Stimulated activated CD8-positive, alpha-beta memory T cell treated with anti-CD3 and anti-CD28 coated beads, Interleukin-12 subunit alpha, Interleukin-12 subunit beta, amount 100 ng/mL, for 4 hours (primary cell): ENCODE measurements at regions not wholly inside any gene's neighbourhood (a gene's known extent, or its start where the extent isn't known, plus 50 kb on each side); places are given as distances from the start of the nearest gene placed in this dataset.

Source experiments
- DNase-seq: peaks from one replicate; pipeline ENCODE4 v3.0.0-alpha.2; 2020; ENCODE audit warnings: low read depth

DNA sequence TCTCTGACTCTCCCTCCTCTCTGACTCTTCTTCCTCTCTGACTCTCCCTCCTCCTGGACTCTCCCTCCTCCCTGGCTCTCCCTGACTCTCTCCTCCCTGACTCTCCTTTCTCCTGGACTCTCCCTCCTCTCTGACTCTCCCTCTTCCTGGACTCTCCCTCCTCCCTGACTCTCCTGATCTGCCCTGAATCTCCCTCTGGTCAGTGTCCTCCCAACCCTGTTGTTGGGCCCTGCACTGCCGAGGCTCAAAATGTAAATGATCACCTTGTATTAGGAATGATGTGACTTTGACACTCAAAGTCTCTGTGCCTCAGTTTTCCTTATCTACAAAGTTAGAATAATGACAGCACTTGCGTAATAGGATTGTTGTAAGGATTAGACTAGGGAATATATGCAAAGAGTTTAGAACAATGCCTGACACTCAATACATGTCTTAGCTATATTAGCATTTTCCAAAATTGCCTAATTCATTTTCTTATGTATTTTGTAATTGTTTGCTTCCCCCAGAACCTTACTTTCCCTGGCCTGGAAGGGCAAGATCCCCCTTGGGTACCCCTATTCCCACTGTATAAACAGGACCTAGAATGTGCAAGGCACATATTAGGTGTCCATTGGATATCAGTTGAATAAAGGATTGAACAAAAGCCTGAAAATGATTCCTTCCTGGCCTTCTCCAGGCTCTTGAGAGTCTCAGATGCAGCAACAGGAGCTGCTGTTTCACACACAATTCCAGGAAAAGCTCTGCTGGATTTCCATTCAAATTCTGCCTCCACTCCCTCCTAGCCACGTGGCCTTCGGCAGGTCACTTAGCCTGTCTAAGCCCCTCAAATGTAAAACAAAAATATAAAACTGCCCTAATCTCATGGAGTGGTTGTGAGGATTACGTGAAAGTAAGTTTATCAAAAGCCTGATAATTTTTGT lies 170.1 kb downstream of the INHBB start:
- no peak for DNase-seq

DNA sequence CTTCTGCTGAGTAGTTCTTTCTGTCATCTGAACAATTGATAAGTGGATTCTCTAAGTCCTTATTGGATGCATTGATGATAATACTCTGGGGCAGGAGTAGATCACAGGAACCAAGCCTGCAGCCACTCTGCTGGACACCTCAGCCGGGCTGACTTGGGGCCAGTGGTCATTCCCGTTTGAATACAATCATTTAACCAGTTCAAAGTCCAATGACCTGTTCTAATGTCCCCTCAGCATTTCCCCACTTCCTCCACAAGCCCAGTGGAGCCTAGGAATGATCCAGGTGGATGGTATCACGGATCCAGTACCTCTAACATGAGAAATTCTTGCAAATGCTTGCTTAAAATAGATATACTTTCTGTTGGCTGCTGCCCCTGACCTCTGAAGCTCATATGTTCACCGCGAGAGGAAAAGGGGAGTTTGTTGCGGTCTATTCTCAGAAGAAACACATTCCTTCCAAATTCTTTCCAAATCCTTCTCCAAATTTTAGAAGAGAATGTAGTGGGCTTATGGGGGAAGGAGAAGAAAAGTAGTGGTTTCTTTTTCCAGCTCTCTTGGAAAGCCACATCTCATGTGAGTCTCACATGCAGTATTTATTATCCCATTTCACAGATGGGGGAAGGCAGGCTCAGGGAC lies 170.9 kb downstream of the INHBB start:
- no peak for DNase-seq

DNA sequence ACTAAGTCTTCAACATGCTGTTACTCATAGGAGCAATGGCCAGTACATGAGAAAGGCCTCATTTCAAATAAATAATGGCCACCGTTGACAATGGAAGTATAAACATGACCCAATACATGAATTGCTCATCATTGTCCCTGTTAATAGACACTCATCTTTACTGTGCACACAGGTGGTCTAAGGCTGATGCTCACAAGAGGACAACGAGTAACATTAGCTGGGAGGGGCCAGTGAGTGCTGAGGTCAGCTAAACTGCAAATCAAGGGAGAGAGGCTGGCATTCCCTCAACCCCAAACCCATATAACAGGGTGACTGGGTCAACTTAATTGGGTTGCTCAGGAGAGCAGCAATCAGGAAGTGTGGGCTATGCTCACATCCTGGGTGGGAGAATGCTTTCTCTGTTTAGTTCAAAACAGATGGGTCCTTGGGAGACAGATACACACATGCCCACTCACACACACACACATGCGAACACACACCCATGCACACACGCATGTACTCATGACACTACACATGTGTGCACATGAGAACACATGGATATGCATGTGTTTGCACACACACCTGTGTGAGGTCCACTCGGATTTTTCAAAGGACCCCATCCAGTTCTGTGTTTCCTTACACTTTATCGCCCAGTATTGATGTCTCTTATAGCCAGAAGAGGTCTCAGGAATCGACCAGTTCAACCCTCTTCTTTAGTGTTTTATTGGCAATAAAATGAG lies 172.0 kb downstream of the INHBB start:
- no peak for DNase-seq

DNA sequence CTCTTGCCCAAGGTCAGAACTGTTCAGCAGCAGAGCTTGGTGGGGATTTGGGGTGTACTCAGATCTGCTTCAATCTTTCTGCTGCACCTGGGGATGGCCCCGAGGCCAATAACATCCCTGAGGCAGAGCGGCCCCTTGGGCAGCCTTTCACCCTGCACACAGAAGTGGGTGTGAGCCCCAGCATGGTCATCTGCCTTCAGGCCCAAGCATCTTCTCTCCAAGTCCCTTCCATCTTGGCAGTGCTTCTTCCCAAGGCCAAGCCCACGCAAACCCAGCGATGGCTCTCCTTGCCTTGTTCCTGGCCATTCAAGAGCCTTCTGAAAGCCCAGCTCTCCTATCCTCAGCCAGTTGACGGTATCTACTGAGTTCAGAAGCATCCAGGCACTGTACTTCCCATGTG lies 172.9 kb downstream of the INHBB start:
- no peak for DNase-seq

DNA sequence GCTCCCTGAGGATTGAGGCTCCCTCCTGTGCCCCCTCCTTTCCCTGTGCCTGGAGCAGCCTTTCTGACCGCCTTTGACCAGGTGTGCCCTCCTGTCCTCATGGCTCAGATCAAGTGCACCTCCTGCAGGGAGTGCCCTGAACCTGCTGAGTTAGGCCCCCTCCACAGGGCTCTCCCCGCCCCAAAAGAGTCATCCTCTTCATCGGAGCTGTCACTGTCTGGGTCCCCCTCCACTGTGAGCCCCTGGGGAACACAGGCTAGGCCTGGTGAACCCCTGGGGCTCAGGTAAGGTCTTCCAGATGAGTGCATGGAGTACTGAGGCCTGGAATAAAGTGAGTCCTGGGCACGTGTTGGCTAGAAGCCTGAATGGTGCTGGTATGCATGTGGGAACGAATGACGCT lies 173.5 kb downstream of the INHBB start:
- no peak for DNase-seq

DNA sequence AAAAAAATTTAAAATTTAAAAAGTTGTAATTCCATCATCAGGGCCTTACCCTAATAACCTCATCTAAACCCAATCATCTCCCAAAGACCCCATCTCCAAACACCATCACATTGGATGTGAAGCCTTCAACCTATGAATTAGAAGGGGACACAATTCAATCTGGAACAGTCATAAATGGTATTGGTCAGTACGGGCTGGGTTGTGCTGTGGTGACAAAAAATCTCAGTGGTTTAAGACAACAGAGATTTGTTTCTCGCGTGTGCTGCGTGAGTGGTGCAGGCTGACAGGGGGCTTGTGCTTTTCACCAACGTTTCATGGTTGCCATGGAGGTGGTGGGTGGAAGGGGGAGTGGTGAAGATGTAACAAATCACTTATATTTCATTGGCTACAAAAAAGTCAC lies 174.5 kb downstream of the INHBB start:
- DNase-seq: no peak

DNA sequence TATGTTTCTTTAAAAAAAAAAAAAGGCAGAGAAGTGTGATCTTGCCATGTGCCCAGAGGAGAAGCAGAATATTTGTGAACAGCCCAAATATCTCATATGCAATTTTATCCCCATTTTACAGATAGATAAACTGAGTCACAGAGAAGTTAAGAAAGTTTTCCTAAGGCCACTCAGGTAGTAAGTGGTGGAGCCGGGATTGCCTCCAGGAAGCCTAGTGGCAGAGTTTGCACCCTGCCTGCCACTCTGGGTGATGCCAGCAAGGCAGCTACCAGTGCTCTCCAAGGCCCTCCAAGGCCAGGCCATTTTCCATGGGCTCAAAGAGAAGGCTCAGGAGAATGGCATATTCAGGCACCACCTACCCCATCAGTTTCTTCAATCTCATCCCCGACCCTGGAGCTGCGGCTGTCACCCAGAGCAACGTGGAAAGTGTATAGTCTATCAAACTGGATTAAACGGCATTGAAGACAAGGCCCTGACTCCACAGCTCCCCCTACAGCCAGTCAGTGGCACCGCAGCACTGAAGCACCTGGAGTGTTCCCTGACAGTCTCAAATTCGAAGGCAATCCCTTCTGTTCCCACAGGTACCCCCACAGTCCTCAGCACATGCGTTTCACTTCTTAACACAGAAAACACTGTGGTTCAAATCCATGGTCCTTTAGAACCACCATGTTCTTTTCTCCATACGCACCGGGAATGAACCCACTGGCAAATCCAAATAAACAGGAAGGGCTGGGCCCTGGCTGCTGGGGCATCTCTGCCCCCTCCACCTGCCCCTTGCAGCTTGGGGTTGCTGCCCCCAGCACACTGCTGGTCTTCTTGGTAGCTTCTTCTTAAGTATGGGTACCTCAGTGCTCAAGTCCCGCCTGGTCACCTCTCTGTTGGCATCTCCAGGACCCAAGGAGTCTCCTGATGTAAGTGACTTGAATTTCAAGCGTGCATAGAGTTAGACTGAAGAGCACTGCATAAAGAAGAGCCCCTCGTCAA lies 175.3 kb downstream of the INHBB start:
- no peak for DNase-seq

DNA sequence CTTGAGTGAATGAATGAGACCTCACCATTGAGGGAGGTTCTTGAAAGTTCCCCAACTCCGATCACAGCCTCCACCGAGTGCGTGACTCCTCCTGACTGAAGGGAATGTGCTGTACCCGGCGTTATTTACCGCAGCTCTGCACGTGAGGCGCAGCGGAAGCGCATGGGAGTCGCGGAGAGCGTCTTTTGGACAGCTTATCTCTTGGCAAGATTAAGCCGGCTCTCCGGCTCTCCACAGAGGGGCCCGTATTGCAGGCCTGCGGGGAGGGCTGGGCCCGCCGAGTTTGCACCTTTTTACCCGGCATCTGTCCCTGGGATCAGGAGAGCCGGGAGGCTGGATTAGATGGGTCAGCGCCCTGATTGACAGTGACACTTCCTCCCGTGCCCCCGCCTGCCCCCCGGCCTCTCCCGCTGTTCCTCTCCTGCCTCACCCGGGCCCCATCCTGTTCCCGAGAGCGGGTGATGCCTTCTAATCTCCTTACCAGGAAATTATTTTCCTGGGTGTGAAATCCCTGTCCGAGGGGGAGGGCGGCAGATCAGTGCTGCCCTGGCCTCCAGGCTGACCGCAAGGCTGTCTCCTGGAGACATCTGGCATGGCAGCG lies 176.3 kb downstream of the INHBB start:
- DNase-seq: no peak

DNA sequence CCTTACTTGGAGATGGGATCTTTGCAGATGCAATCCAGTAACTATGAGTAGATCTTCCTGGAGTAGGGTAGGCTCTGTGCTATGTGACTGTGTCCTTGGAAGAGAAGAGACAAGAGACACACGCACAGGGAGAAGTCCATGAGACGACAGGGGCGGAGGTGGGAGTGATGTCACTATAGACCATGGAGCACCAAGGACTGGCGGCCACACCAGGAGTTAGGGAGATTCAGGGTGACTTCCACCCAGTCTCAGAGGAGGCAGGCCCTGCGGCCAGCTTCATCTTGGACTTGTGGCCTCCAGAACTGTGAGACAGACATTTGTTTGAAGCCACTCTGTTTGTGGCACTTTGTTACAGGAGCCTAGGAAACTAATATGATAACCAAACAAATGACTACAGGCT lies 177.8 kb downstream of the INHBB start:
- no peak for DNase-seq

DNA sequence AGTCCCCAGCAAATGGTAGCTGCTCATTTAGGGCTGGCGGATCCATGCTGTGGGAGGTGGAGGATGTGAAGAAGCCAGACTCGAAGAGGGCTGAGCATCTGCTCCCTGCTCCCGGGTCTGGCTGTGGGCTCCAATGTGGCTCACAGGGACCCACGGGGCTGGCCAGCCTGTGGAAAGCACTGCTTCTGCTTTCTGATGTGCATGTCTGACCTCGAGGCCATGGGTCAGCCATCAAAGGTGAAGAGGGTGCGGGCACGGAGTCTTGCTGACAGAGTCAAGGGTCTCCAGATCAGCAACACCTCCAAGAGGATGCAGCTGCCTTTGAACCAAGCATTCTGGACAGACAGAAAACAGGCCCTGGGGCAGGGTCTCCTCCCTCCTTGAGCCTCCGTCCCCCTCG lies 178.2 kb downstream of the INHBB start:
- no peak for DNase-seq

DNA sequence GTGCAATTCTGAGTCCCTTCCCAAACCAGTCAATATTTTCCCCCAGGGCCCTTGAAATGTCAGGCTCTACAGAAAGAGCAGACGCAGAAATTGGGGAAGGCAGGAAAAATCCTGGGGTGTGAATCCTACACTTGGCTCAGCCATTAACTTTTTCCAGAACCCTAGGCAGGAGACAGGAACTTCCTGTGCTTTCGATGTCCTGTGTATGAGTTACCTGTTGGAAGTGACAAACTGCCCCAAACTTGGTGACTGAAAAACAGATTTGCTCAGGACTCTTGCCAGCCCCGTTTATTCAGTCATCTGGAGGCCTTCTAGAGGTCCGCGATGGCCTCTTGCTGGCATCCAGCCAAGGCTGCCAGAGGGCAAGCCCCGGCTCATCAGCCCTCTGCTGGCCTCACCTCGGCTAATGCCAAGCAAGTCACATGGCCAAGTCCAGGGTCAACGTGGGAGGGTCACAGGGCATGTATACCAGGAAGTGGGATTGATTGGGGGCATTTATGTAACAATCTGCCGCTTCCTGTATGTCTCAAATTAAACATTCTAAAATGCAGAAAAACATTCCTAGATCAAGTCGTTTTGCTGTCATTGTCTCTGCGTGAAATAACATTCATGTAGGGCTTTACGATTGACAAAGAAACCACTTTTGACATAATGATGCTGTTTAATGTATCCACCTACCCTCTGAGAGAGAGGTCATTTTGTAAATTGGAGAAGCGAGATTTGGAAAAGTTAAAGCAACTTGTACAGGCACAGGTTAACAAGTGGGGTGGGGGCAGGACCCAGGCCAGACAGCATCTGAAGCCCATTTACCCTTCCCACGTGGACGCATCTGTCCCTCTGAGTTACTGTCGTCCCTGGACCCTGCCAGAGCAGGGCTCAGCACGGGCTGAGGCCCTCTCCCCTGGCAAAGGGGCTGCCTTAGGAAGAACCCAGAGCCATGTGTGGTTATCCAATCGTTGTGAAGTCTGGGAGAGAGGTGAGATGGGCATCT lies 179.4 kb downstream of the INHBB start:
- no peak for DNase-seq

DNA sequence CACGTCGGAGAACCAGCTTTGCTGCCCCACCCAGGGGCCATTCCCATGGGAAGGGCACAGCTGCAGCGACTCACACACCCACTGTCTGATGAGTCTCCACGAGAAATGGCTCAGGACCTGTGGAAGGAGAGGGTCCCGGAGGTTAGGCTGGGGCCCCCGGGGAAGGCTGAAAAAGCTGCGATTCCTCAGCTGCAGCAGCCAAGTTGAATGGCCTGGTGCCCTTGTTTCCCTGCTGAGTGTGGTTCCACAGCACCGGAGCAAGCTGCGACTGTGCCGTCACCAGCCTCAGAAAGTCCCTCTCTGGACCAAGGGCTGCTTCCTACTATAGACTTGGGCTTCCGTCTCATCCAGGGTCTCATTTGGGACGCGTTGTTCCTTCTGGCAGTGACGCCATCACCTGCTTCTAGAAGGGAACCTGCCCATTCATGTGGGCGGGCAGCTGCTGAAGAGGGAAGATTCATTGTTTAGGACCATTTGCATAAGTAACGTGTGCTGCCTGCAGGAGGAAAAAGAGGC lies 180.2 kb downstream of the INHBB start:
- no peak for DNase-seq

DNA sequence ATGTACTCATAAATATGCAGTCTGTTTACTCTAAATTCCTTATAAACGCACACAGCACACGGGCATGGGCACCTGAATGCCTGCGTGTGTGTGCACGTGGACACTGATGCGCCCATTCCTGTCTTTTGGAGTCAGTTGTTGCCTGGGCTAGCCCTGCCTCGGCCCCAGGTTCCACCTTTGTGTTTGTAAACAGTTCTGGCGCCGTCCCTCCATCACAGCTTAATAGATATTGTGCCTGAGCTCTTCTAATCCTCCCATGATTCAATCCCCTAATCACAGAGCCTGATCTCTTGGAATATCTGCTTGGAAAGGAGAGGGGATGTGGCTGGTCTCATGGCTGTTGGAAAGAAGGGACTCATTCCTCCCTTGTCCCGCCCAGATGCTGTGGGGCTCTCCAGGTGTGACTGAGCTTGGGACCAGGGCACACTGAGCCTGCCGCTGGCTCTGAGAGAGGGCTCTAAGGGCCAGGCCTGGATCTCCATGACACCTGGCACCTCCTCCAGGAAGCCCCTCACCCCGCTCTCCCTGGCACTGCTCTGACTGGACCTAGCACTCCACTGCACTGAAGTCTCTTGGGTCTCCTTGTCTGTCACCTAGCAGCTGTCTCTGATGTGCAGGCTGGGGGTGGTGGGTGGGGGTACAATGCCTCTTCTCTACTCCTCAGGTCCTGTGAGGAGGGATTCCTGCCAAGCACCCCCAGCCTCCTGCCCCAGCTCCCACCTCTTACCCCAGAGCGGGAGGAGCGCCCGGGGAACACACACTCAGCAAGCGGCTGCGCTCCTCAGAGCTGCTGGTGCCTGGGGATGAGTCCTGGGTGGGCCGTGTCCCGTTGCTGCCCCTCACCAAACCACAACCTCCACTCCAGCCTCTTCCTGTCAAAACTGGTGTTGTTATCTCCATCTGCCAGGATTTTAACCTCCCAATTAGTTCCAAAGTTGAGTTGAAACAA lies 181.3 kb downstream of the INHBB start:
- DNase-seq: no peak

DNA sequence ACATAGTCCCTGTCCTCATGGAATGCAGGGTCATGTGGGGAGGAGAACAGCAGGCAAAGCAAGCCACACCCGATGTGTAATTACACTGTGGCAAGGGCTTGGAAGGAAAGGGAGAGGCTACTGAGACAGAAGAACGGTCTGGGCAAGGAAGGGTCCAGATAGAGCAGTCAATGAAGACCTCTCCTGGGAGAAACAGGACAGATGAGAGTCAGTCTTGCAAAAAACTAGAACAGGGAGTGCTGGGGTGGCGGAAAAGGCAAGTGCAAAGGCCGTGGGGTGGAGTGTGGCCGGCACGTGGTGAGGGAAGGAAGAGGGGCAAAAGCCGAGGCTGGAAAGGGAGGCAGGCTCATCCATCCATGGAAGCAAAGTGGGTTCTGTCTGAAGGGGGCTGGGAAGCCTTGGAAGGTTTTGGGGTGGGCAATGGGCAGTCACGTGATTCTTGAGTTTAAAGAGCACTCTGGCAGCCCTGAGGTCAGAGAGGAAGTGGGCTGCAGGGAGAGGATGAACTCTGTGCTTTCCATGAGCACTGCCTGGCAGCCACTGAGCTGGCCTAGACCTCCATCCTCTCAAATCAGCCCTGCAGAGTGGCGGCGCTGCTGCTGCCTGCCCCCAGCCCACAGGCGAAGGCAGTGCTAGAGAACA lies 182.2 kb downstream of the INHBB start:
- no peak for DNase-seq

DNA sequence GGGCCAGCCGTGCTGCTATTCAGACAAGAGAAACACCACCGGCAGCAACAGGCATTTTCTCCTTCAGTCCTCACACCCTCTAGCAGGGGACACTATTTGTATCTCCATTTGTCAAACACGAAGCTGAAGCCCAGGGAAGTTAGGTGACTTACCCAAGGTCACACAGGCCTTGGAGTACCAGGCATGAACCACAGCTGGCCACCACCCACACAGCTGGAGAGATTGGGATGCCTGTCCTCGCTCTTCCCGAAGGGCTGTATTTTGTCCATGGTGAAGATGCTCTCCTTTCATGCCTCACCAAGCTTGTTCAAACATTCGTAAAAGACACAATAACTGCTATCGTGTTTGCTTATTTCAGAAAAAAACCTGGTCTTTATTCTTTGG lies 182.7 kb downstream of the INHBB start:
- no peak for DNase-seq

DNA sequence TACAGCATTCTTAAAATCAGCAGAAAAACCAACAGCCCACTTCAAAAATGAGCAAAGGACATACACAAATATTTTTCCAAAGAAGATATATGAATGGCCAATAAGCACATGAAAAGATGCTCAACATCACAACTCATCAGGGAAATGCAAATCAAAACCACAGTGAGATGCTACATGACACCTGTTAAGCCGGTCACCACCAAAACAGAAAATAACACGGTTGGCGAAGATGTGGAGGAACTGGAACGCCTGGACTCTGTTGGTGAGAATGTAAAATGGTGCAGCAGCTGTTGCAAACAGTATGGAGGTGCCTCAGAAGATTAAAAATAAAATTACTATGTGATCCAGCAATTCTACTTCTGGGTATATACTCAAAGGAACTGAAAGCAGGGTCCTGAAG lies 184.8 kb downstream of the INHBB start:
- DNase-seq: no peak

DNA sequence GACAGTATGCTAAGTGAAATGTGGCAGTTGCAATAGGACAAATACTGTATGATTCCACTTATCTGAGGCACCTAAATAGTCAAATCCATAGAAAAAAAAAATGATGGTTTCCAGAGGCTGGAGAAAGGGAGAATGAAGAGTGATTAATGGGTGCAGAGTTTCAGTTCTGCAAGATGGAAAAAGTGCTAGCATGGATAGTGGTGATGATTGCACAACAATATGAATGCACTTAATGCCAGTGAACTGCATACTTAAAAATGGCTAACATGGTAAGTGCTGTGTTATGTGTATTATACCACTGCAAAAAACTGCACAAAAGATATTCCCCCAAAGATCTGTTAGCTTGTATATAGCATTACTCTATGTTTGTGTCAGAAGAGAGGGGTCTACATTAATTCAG lies 185.4 kb downstream of the INHBB start:
- no peak for DNase-seq
